HG02885 (cell line): ENCODE measurements at regions not wholly inside any gene's neighbourhood (a gene's known extent, or its start where the extent isn't known, plus 50 kb on each side); places are given as distances from the start of the nearest gene placed in this dataset.
"Not testable (repeated sequence)": the region's sequence is repeated elsewhere in the genome, so short reads cannot be mapped to it uniquely, and the experiment has no call there.

Experiments used
- ATAC-seq: cut with Tn5 transposase; IDR thresholded peaks from one replicate; pipeline ENCODE4 v1.9.1; 2021; ENCODE audit warnings: mild to moderate bottlenecking; ENCODE audit not compliant: unreplicated experiment, poor library complexity

- ATAC-seq, result no peak
Measured at GRCh38 chr1:233722212-233722979, 108.5 kb downstream of the KCNK1 start.

- no peak for ATAC-seq
Measured at GRCh38 chr1:233723387-233723786, 109.5 kb downstream of the KCNK1 start.

- not testable (repeated sequence) for ATAC-seq
Measured at GRCh38 chr1:233724131-233724631, 110.3 kb downstream of the KCNK1 start.

- ATAC-seq, result no peak
Measured at GRCh38 chr1:233725423-233725822, 111.5 kb downstream of the KCNK1 start.

- ATAC-seq, result no peak
Measured at GRCh38 chr1:233728721-233729120, 114.8 kb downstream of the KCNK1 start.

- ATAC-seq, result no peak
Measured at GRCh38 chr1:233730380-233730779, 116.5 kb downstream of the KCNK1 start.

GRCh38 chr1:233730809-233731208 is 116.9 kb downstream of the KCNK1 start:
- no peak for ATAC-seq

- no peak for ATAC-seq
Measured at GRCh38 chr1:233732206-233732605, 118.3 kb downstream of the KCNK1 start.

GRCh38 chr1:233734456-233734855 is 120.5 kb downstream of the KCNK1 start:
- ATAC-seq, result no peak

- ATAC-seq, result no peak
Measured at GRCh38 chr1:233735331-233735730, 121.4 kb downstream of the KCNK1 start.

- no peak for ATAC-seq
Measured at GRCh38 chr1:233735847-233736246, 121.9 kb downstream of the KCNK1 start.

- ATAC-seq, result no peak
Measured at GRCh38 chr1:233737341-233737740, 123.4 kb downstream of the KCNK1 start.

GRCh38 chr1:233738396-233738795 is 124.5 kb downstream of the KCNK1 start:
- ATAC-seq, result no peak

- ATAC-seq, result no peak
Measured at GRCh38 chr1:233738850-233739249, 124.9 kb downstream of the KCNK1 start.

- ATAC-seq, result no peak
Measured at GRCh38 chr1:233744779-233745513, 131.0 kb downstream of the KCNK1 start.

GRCh38 chr1:233750139-233750538 is 136.2 kb downstream of the KCNK1 start:
- ATAC-seq, result no peak

- no peak for ATAC-seq
Measured at GRCh38 chr1:233759665-233760064, 144.8 kb upstream of the SLC35F3 start.

- ATAC-seq, result not testable (repeated sequence)
Measured at GRCh38 chr1:233764304-233764703, 140.2 kb upstream of the SLC35F3 start.

- ATAC-seq, result no peak
Measured at GRCh38 chr1:233777566-233777965, 126.9 kb upstream of the SLC35F3 start.

GRCh38 chr1:233780049-233780448 is 124.4 kb upstream of the SLC35F3 start:
- ATAC-seq, result no peak

- ATAC-seq, result no peak
Measured at GRCh38 chr1:233782937-233783586, 121.4 kb upstream of the SLC35F3 start.
